Ectodermal cell (in vitro differentiated cells): ENCODE measurements at regions not wholly inside any gene's neighbourhood (a gene's known extent, or its start where the extent isn't known, plus 50 kb on each side); places are given as distances from the start of the nearest gene placed in this dataset.

Experiments used
- H3K27ac ChIP-seq: 2 replicates; pipeline ENCODE4 v1.7.0; 2013; ENCODE audit warnings: mild to moderate bottlenecking, low read depth, low read length; ENCODE audit not compliant: insufficient read depth, poor library complexity, severe bottlenecking
- H3K27me3 ChIP-seq: 2 replicates; pipeline ENCODE4 v1.7.0; 2013; ENCODE audit warnings: mild to moderate bottlenecking, low read length; ENCODE audit not compliant: insufficient read depth, control insufficient read depth, poor library complexity, severe bottlenecking
- H3K36me3 ChIP-seq: one replicate; pipeline ENCODE4 v1.7.0; 2013; ENCODE audit warnings: low read length; ENCODE audit not compliant: control insufficient read depth, insufficient read depth
- H3K4me1 ChIP-seq: one replicate; pipeline ENCODE4 v1.7.0; 2013; ENCODE audit warnings: low read length; ENCODE audit not compliant: control insufficient read depth, insufficient read depth
- H3K4me3 ChIP-seq: 2 replicates; pipeline ENCODE4 v1.7.0; 2013; ENCODE audit warnings: low read depth, low read length, control low read depth; ENCODE audit not compliant: insufficient read depth
- H3K9me3 ChIP-seq: 2 replicates; pipeline ENCODE4 v1.7.0; 2013; ENCODE audit warnings: mild to moderate bottlenecking, low read length, moderate library complexity; ENCODE audit not compliant: control insufficient read depth
- WGBS, 2 experiments: methylation state at CpG; one replicate each; pipeline ENCODE4 v1.1.7; 2013; ENCODE audit warnings: missing lambda C conversion rate in 2 of 2; 5-methylcytosine and 5-hydroxymethylcytosine counted together

DNA sequence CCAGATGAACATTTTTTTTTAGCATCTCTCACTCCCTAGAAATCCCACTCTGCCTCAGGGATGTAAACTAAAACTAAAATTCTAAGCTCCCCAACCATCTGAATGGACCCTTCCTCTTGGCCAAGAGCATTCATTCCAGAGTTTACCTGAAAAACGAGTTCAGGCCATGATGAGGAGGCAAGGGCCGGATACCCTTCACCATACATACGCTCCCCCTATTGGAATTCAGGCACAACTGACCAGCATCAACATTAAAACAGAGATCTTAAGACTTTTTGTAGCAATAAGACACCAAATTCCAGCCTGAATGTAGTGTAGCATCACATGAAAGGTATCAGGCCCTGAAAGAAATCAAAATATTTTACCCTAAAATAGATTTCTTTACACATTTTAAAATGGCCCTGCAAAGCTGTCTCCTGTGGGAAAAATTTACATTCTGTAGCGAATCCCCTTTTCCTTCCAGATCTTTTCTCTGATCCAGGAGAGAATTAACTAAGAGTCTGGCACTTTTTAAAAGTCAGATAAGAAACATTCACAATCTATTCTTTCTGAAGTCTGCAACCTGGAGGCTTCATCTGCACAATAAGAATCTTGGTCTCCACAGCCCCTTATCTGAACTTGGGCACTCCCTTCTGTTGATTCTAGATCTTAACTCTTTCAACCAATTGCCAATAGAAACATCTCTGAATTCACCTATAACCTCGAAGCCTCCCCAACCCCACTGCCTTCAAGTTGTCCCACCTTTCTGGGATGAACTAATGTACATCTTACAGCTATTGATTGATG is 888.5 kb downstream of the UQCRFS1 start:
- no peaks in the 10 kb centered on the region for H3K27me3 ChIP-seq
- H3K36me3 ChIP-seq, result no peaks in the 10 kb centered on the region
- no peak overlapping the region for H3K4me3 ChIP-seq
- H3K9me3 ChIP-seq, result no peaks in the 10 kb centered on the region
- H3K4me1 ChIP-seq, result no peaks in the 10 kb centered on the region
- no peak overlapping the region for H3K27ac ChIP-seq
- WGBS, 2 experiments, result 68 to 70% methylated on average over 5 of the region's 5 CpGs

- 83 to 97% methylated on average over 2 to 3 of the region's 3 CpGs for WGBS, 2 experiments
Observed at GRCh38 chr19:28322945-28323344, 890.0 kb downstream of the UQCRFS1 start.

GRCh38 chr19:28322491-28322890 is 890.5 kb downstream of the UQCRFS1 start:
- no peak overlapping the region for H3K4me3 ChIP-seq
- 95% methylated on average over 4 of the region's 4 CpGs for WGBS, 2 experiments

More at GRCh38 chr19:28322945-28323344, 890.0 kb downstream of the UQCRFS1 start:
- Histone ChIP-seq H3K4me3 (no peak overlapping the region), H3K4me1 (no peaks in the 10 kb centered on the region), H3K27me3 (no peaks in the 10 kb centered on the region), H3K36me3 (no peaks in the 10 kb centered on the region), H3K27ac (no peak overlapping the region), H3K9me3 (no peaks in the 10 kb centered on the region)

DNA sequence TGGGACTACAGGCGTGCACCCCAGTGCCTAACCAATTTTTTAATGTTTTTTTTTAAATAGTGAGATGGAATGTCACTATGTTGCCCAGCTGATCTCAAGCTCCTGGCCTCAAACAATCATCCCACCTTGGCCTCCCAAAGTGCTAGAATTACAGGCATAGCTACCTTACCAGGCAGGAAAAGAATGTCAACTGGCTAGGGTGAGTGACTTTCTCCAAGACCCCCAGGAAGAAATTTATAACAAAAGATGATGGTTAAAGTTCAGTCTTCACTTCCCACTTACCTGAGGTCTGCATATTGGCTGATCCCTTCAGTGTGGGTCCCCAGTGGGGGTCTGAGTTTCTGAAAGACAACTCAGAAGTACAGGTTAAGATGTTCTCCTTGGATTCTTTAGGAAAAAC is 893.0 kb downstream of the UQCRFS1 start:
- H3K27ac ChIP-seq, result no peak overlapping the region
- no peaks in the 10 kb centered on the region for H3K9me3 ChIP-seq
- no peaks in the 10 kb centered on the region for H3K27me3 ChIP-seq
- H3K4me3 ChIP-seq, result no peak overlapping the region
- no peaks in the 10 kb centered on the region for H3K36me3 ChIP-seq
- no peaks in the 10 kb centered on the region for H3K4me1 ChIP-seq
- 90 to 100% methylated on average over 1 of the region's 1 CpG for WGBS, 2 experiments

More at GRCh38 chr19:28322491-28322890, 890.5 kb downstream of the UQCRFS1 start:
- Histone ChIP-seq H3K36me3 (no peaks in the 10 kb centered on the region), H3K27me3 (no peaks in the 10 kb centered on the region), H3K9me3 (no peaks in the 10 kb centered on the region), H3K4me1 (no peaks in the 10 kb centered on the region), H3K27ac (no peak overlapping the region)

DNA sequence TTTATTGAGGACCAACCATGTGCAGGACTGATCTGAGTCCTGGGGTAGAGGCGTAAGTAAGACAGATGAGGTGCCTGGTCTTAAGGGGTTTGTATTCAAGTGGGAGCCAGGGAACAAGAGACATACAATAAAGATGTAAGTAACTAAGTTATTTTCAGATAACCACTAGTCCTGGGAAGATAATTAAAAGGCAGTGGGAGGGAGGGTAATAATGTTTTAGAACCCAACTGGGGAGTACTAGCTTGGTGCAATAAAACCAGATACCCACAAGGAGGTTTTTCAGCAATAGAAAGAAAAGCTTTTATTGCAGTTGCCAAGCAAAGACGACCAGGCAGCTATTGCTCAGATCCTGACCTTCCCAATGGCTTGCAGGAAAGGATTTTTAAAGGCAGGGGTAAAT is 893.7 kb downstream of the UQCRFS1 start:
- no peaks in the 10 kb centered on the region for H3K27me3 ChIP-seq
- H3K36me3 ChIP-seq, result no peaks in the 10 kb centered on the region
- peaks cover 5% of the 10 kb centered on the region for H3K4me1 ChIP-seq
- H3K27ac ChIP-seq, result no peak overlapping the region
- no peaks in the 10 kb centered on the region for H3K9me3 ChIP-seq
- no peak overlapping the region for H3K4me3 ChIP-seq
- 68 to 80% methylated on average over 2 of the region's 2 CpGs for WGBS, 2 experiments

GRCh38 chr19:28318469-28319179 is 894.3 kb downstream of the UQCRFS1 start:
- 85 to 89% methylated on average over 9 of the region's 9 CpGs for WGBS, 2 experiments
- Histone ChIP-seq H3K36me3 (no peaks in the 10 kb centered on the region), H3K4me3 (no peak overlapping the region), H3K27ac (no peak overlapping the region), H3K27me3 (no peaks in the 10 kb centered on the region), H3K9me3 (no peaks in the 10 kb centered on the region), H3K4me1 (peaks cover 8% of the 10 kb centered on the region)

GRCh38 chr19:28316464-28316863 is 896.5 kb downstream of the UQCRFS1 start:
- 88 to 99% methylated on average over 6 to 7 of the region's 7 CpGs for WGBS, 2 experiments
- no peak overlapping the region for H3K4me3 ChIP-seq

GRCh38 chr19:28314756-28315155 is 898.2 kb downstream of the UQCRFS1 start:
- no peaks in the 10 kb centered on the region for H3K27me3 ChIP-seq
- H3K4me1 ChIP-seq, result peaks cover 8% of the 10 kb centered on the region
- no peak overlapping the region for H3K4me3 ChIP-seq
- no peaks in the 10 kb centered on the region for H3K9me3 ChIP-seq
- no peak overlapping the region for H3K27ac ChIP-seq
- WGBS, 2 experiments, result 89 to 94% methylated on average over 3 of the region's 3 CpGs
- no peaks in the 10 kb centered on the region for H3K36me3 ChIP-seq

More at GRCh38 chr19:28316464-28316863, 896.5 kb downstream of the UQCRFS1 start:
- Histone ChIP-seq H3K27ac (no peak overlapping the region), H3K4me1 (peaks cover 8% of the 10 kb centered on the region), H3K27me3 (no peaks in the 10 kb centered on the region), H3K9me3 (no peaks in the 10 kb centered on the region), H3K36me3 (no peaks in the 10 kb centered on the region)

- H3K27ac ChIP-seq, result no peak overlapping the region
- no peaks in the 10 kb centered on the region for H3K27me3 ChIP-seq
- H3K36me3 ChIP-seq, result no peaks in the 10 kb centered on the region
- 79 to 82% methylated on average over 4 of the region's 4 CpGs for WGBS, 2 experiments
- no peak overlapping the region for H3K4me3 ChIP-seq
- no peaks in the 10 kb centered on the region for H3K9me3 ChIP-seq
- peaks cover 8% of the 10 kb centered on the region for H3K4me1 ChIP-seq
Observed at GRCh38 chr19:28314287-28314686, 898.7 kb downstream of the UQCRFS1 start.

GRCh38 chr19:28313633-28314032 is 899.3 kb downstream of the UQCRFS1 start:
- H3K4me1 ChIP-seq, result peaks cover 8% of the 10 kb centered on the region
- H3K4me3 ChIP-seq, result no peak overlapping the region
- H3K36me3 ChIP-seq, result no peaks in the 10 kb centered on the region
- no peak overlapping the region for H3K27ac ChIP-seq
- WGBS, 2 experiments, result 89% methylated on average over 10 of the region's 10 CpGs
- no peaks in the 10 kb centered on the region for H3K27me3 ChIP-seq
- no peaks in the 10 kb centered on the region for H3K9me3 ChIP-seq
